K562 (cell line): ENCODE measurements at regions not wholly inside any gene's neighbourhood (a gene's known extent, or its start where the extent isn't known, plus 50 kb on each side); places are given as distances from the start of the nearest gene placed in this dataset.

Experiments used
- ATAC-seq: fragments of 200-7000 bp; cut with Tn5 transposase; 3 replicates; pipeline ENCODE4 v1.9.1; 2020; ENCODE audit warnings: moderate library complexity
- BruUV-seq: library from RNA; stranded (reverse); fragments of 400-500 nt; replicated peaks from 2 replicates; lab custom pipeline; 2021; lab: Mats Ljungman, UMichigan
- CTCF ChIA-PET: fragments of 300-600 bp; formaldehyde crosslinking; extraction: SDS; loops from one replicate; lab custom pipeline; 2021; ENCODE audit warnings: low intra/inter-chr PET ratio; lab: Yijun Ruan, JAX
- POLR2A ChIA-PET: fragments of 300-600, 350-650 bp; sonication (Branson Sonifier 250); formaldehyde crosslinking; extraction: SDS; loops from one replicate; lab custom pipeline; 2021; ENCODE audit warnings: antibody characterized with exemption, inconsistent platforms; lab: Yijun Ruan, JAX
- DNase-seq, 4 experiments: peaks; one replicate each; pipeline versions ENCODE4 v3.0.0 to v3.0.0-alpha.2; 2011 to 2018; ENCODE audit warnings: low spot score in 3 of 4, mixed read lengths in 3 of 4; ENCODE audit errors: extremely low read depth in 1 of 4
- FAIRE-seq: peaks from 2 replicates; lab custom pipeline; 2011; peaks lifted over from hg19 to GRCh38; lab: Jason Lieb, UNC
- H2AFZ ChIP-seq: 2 replicates; pipeline ENCODE4 v1.6.0; 2011; ENCODE audit warnings: low read depth, low read length, control low read depth, inconsistent platforms
- H3K27ac ChIP-seq: fragments of 200-600 bp; 3 replicates; pipeline ENCODE4 v1.8.0; 2011; ENCODE audit warnings: low read depth, mild to moderate bottlenecking, control low read depth, inconsistent platforms, low read length, moderate library complexity, mixed read lengths; ENCODE audit errors: extremely low read depth
- H3K27me3 ChIP-seq, 2 experiments: fragments of 300-600 bp in 1 of 2; 2 replicates in 1 of 2; 3 replicates in 1 of 2; pipeline versions ENCODE4 v1.6.0 to v1.8.0; 2011; ENCODE audit warnings: inconsistent platforms in 2 of 2, low read length in 2 of 2, mild to moderate bottlenecking in 1 of 2, mixed read lengths in 1 of 2, moderate library complexity in 1 of 2; ENCODE audit not compliant: control insufficient read depth in 2 of 2, insufficient read depth in 2 of 2
- H3K36me3 ChIP-seq: fragments of 300-600 bp; 3 replicates; pipeline ENCODE4 v1.8.0; 2011; ENCODE audit warnings: mild to moderate bottlenecking, low read length, inconsistent platforms; ENCODE audit not compliant: control insufficient read depth, insufficient read depth
- H3K4me1 ChIP-seq, 2 experiments: fragments of 200-600 bp in 1 of 2; replicated peaks in 1 of 2; 2 replicates in 1 of 2; 3 replicates in 1 of 2; pipeline versions ENCODE4 v1.5.1 to v1.8.0; 2011; ENCODE audit warnings: inconsistent platforms in 2 of 2, low read length in 2 of 2, mild to moderate bottlenecking in 1 of 2, mixed read lengths in 1 of 2, moderate library complexity in 1 of 2; ENCODE audit not compliant: control insufficient read depth in 2 of 2, insufficient read depth in 2 of 2
- H3K4me2 ChIP-seq: 2 replicates; pipeline ENCODE4 v1.6.1; 2011; ENCODE audit warnings: low read length, control low read depth, inconsistent platforms, mixed read lengths; ENCODE audit not compliant: insufficient read depth
- H3K4me3 ChIP-seq: fragments of 200-600 bp; sonication (generic), shearing (Covaris generic); 2 replicates; pipeline ENCODE4 v1.5.1; 2016; ENCODE audit warnings: control low read depth, inconsistent platforms
- H3K79me2 ChIP-seq: fragments of 200-600 bp; 3 replicates; pipeline ENCODE4 v1.8.0; 2011; ENCODE audit warnings: low read length, inconsistent platforms; ENCODE audit not compliant: control insufficient read depth, insufficient read depth
- H3K9ac ChIP-seq, 2 experiments: 2 replicates each; pipeline versions ENCODE4 v1.6.0 to v1.6.1; 2011; ENCODE audit warnings: low read depth in 2 of 2, low read length in 2 of 2, control low read depth in 1 of 2, inconsistent platforms in 1 of 2, mild to moderate bottlenecking in 1 of 2, mixed read lengths in 1 of 2; ENCODE audit not compliant: insufficient read depth in 1 of 2
- H3K9me1 ChIP-seq: one replicate; pipeline ENCODE4 v1.6.0; 2011; ENCODE audit warnings: inconsistent platforms, mild to moderate bottlenecking, low read length, moderate library complexity; ENCODE audit not compliant: control insufficient read depth, insufficient read depth
- H3K9me3 ChIP-seq: replicated peaks from 2 replicates; pipeline ENCODE4 v1.5.1; 2011; ENCODE audit warnings: low read depth, low read length, inconsistent platforms; ENCODE audit not compliant: control insufficient read depth, insufficient read depth
- H4K20me1 ChIP-seq: replicated peaks from 2 replicates; pipeline ENCODE4 v1.6.1; 2011; ENCODE audit warnings: low read length, inconsistent platforms, mixed read lengths; ENCODE audit not compliant: control insufficient read depth, insufficient read depth
- FOXK2 ChIP-seq, 2 experiments: fragments of 450-650 bp; IDR thresholded peaks in 1 of 2; conservative IDR thresholded peaks in 1 of 2; 2 replicates each; pipeline ENCODE4 v1.6.1; 2016; ENCODE audit warnings: low read depth in 2 of 2, mild to moderate bottlenecking in 1 of 2
- ILK ChIP-seq: fragments of 450-650 bp; IDR thresholded peaks from 2 replicates; pipeline ENCODE4 v1.6.1; 2016; ENCODE audit warnings: missing genetic modification characterization, low read depth, mild to moderate bottlenecking, missing compliant biosample characterization, moderate library complexity, borderline replicate concordance
- NFIC ChIP-seq: fragments of 450-650 bp; IDR thresholded peaks from 2 replicates; pipeline ENCODE4 v1.6.1; 2017; ENCODE audit warnings: mild to moderate bottlenecking, inconsistent platforms
- NFIX ChIP-seq: fragments of 250-450 bp; sonication (Bioruptor Pico); IDR thresholded peaks from 2 replicates; pipeline ENCODE4 v1.4.0; 2020; ENCODE audit warnings: low read depth, mild to moderate bottlenecking, moderate library complexity
- NR3C1 ChIP-seq: sonication (generic); formaldehyde crosslinking; IDR thresholded peaks from 2 replicates; pipeline ENCODE4 v1.8.1; 2022; ENCODE audit warnings: missing genetic modification reagents
- ZNF57 ChIP-seq: fragments of 450-650 bp; formaldehyde crosslinking; IDR thresholded peaks from 2 replicates; pipeline ENCODE4 v1.4.0; 2020; ENCODE audit warnings: mild to moderate bottlenecking, moderate library complexity
- WGBS: fragments of 100-300 bp; shearing (Covaris generic); methylation state at CpG from one replicate; pipeline ENCODE4 v1.1.6; 2016; ENCODE audit warnings: low coverage, mixed read lengths; ENCODE audit not compliant: insufficient coverage; ENCODE audit errors: missing lambda C conversion rate; 5-methylcytosine and 5-hydroxymethylcytosine counted together
- in situ Hi-C: fragments of 300-500 bp; cut with MboI; formaldehyde crosslinking; loops from 4 replicates; pipeline ENCODE4 v1.15.0; 2018; ENCODE audit warnings: inconsistent platforms, mixed read lengths
- intact Hi-C: fragments of 100-400 bp; cut with micrococcal nuclease; formaldehyde crosslinking; loops from 2 replicates; pipeline ENCODE4 v1.14.2; 2022
- TF ChIP-seq, protein P1 (sequence below): IDR thresholded peaks from 2 replicates; pipeline ENCODE4 v1.6.1; 2011; ENCODE audit warnings: borderline replicate concordance, low read depth, mild to moderate bottlenecking, moderate library complexity, low read length; ENCODE audit not compliant: insufficient read depth, poor library complexity, severe bottlenecking
- TF ChIP-seq, protein P2 (sequence below): sonication (generic); formaldehyde crosslinking; IDR thresholded peaks from 2 replicates; pipeline ENCODE4 v1.5.0; 2020; ENCODE audit warnings: missing genetic modification reagents

DNA sequence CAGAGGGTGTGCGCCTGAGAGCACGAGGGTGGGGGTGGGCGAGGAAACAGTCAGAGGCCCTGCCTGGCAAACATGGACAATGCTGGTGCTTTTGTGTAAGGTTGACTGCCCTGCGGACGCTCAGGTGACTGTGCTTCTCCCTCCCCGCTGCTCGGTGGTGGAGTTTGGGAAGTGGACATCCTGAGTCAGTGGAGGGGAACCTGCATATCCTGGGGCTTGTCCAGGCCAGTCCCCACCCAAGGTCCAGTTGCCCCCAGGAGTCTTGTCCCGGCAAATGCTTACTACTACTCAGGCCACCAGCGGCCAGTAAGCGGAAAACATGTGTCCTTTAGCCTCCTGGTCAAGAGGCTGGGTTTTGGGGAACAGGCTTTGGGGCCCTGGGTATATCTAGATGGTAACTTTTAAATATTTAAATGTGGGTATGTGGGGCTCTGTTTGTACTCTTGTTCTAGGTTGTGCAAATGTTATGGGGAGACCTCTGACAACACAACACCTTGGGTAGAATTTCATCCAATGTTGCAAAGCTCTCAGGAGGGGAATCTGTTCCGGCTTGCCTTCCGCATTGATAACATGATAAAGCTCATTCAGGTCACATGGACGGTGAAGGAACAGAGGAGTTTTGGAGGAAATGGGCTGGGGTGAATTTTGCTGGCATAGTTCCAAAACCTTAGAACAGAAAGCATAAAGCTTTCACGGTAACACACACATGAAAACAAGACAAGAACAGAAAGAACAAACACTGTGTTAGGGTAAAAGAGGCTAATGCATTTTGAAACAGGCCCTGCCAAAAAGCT lies 364.9 kb downstream of the PRDM2 start:
- H3K79me2 ChIP-seq, result no peaks in the 10 kb centered on the region
- no peaks in the 10 kb centered on the region for H3K9me1 ChIP-seq
- no peak for DNase-seq
- WGBS, result 3% methylated on average over 14 of the region's 14 CpGs
- no TSS peak for BruUV-seq
- H3K4me2 ChIP-seq, result no peak overlapping the region
- H3K36me3 ChIP-seq, result no peaks in the 10 kb centered on the region
- ATAC-seq, result no peak
- in situ Hi-C loops (no loop called here), intact Hi-C loops (no loop called here)
- no peaks in the 10 kb centered on the region for H3K9me3 ChIP-seq
- ChIA-PET CTCF (interaction anchor here (0.7 kb wide), 1 partner anchor 1244 kb away, joined by 3 read pairs; no protein-coding TSS in a partner anchor), POLR2A (interaction anchor here (0.6 to 1.6 kb wide), 4 partner anchors 12 to 815 kb away, joined by 3 to 4 read pairs (median 3); no protein-coding TSS in a partner anchor)
- no peak overlapping the region for H2AFZ ChIP-seq
- no peak for TF ChIP-seq NR3C1 (CRISPR knock-in tag)
- no peak for TF ChIP-seq ZNF57 (CRISPR knock-in tag)
- TF ChIP-seq, protein P1, sequence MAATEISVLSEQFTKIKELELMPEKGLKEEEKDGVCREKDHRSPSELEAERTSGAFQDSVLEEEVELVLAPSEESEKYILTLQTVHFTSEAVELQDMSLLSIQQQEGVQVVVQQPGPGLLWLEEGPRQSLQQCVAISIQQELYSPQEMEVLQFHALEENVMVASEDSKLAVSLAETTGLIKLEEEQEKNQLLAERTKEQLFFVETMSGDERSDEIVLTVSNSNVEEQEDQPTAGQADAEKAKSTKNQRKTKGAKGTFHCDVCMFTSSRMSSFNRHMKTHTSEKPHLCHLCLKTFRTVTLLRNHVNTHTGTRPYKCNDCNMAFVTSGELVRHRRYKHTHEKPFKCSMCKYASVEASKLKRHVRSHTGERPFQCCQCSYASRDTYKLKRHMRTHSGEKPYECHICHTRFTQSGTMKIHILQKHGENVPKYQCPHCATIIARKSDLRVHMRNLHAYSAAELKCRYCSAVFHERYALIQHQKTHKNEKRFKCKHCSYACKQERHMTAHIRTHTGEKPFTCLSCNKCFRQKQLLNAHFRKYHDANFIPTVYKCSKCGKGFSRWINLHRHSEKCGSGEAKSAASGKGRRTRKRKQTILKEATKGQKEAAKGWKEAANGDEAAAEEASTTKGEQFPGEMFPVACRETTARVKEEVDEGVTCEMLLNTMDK, result no peak
- TF ChIP-seq NFIX (CRISPR knock-in tag), result peak; percentile 46; the same call in 1 of the 2 replicates
- TF ChIP-seq ILK (tag), result no peak
- no peak for TF ChIP-seq FOXK2 (conservative IDR thresholded peaks at IDR 0.05 in 1 of 2, IDR thresholded peaks at IDR 0.05 in 1 of 2; ENCODE audit: low read depth in 2 of 2)
- TF ChIP-seq NFIC, result peak; percentile 85
- TF ChIP-seq, protein P2, sequence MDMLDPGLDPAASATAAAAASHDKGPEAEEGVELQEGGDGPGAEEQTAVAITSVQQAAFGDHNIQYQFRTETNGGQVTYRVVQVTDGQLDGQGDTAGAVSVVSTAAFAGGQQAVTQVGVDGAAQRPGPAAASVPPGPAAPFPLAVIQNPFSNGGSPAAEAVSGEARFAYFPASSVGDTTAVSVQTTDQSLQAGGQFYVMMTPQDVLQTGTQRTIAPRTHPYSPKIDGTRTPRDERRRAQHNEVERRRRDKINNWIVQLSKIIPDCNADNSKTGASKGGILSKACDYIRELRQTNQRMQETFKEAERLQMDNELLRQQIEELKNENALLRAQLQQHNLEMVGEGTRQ (CRISPR knock-in tag), result peak; percentile 28; the same call in 1 of the 2 replicates
- H3K27ac ChIP-seq, result no peak overlapping the region
- no peak overlapping the region for H3K9ac ChIP-seq
- H4K20me1 ChIP-seq, result no peaks in the 10 kb centered on the region
- FAIRE-seq, result no peak
- H3K27me3 ChIP-seq, result peaks cover 2 to 21% of the 10 kb centered on the region in 2 experiments; a peak in 2 of 5 replicates
- no peak overlapping the region for H3K4me3 ChIP-seq
- no peaks in the 10 kb centered on the region for H3K4me1 ChIP-seq
